GM23248 (cell line): ENCODE measurements at regions not wholly inside any gene's neighbourhood (a gene's known extent, or its start where the extent isn't known, plus 50 kb on each side); places are given as distances from the start of the nearest gene placed in this dataset.

Source experiments
- DNase-seq: peaks from one replicate; pipeline ENCODE4 v3.0.0-alpha.2; 2015
- H2AFZ ChIP-seq: fragments of 200-600 bp; sonication (generic); 2 replicates; pipeline ENCODE4 v1.6.1; 2016; ENCODE audit warnings: antibody characterized with exemption
- H3F3A ChIP-seq: fragments of 200-600 bp; sonication (generic); 2 replicates; pipeline ENCODE4 v1.6.1; 2016; ENCODE audit warnings: mild to moderate bottlenecking, antibody characterized with exemption, mixed run types; ENCODE audit not compliant: insufficient read depth
- H3K27ac ChIP-seq: fragments of 200-600 bp; sonication (generic); 2 replicates; pipeline ENCODE4 v1.5.1; 2016; ENCODE audit warnings: mild to moderate bottlenecking
- H3K27me3 ChIP-seq: fragments of 200-600 bp; sonication (generic); replicated peaks from 2 replicates; pipeline ENCODE4 v1.6.1; 2016; ENCODE audit warnings: mild to moderate bottlenecking; ENCODE audit not compliant: insufficient read depth
- H3K36me3 ChIP-seq: fragments of 200-600 bp; sonication (generic); 2 replicates; pipeline ENCODE4 v1.6.1; 2016; ENCODE audit warnings: low read depth, mild to moderate bottlenecking
- H3K4me1 ChIP-seq: fragments of 200-600 bp; sonication (generic); 2 replicates; pipeline ENCODE4 v1.6.1; 2016; ENCODE audit warnings: mild to moderate bottlenecking; ENCODE audit not compliant: insufficient read depth
- H3K4me2 ChIP-seq: fragments of 200-600 bp; sonication (generic); one replicate; pipeline ENCODE4 v1.6.1; 2016; ENCODE audit warnings: mild to moderate bottlenecking; ENCODE audit not compliant: unreplicated experiment
- H3K4me3 ChIP-seq: fragments of 200-600 bp; sonication (generic); 2 replicates; pipeline ENCODE4 v1.5.1; 2016; ENCODE audit warnings: mild to moderate bottlenecking
- H3K79me2 ChIP-seq: fragments of 200-600 bp; sonication (generic); 2 replicates; pipeline ENCODE4 v1.6.1; 2016; ENCODE audit warnings: mild to moderate bottlenecking; ENCODE audit not compliant: insufficient read depth
- H3K9ac ChIP-seq: fragments of 200-600 bp; sonication (generic); 2 replicates; pipeline ENCODE4 v1.6.1; 2016; ENCODE audit warnings: mild to moderate bottlenecking
- H3K9me2 ChIP-seq: fragments of 200-600 bp; sonication (generic); 2 replicates; pipeline ENCODE4 v1.6.1; 2016; ENCODE audit warnings: mixed run types, mild to moderate bottlenecking, moderate library complexity; ENCODE audit not compliant: insufficient read depth
- H3K9me3 ChIP-seq: fragments of 200-600 bp; sonication (generic); one replicate; pipeline ENCODE4 v1.6.1; 2017; ENCODE audit warnings: low read depth
- H4K20me1 ChIP-seq: fragments of 200-600 bp; sonication (generic); 2 replicates; pipeline ENCODE4 v1.6.0; 2016; ENCODE audit not compliant: insufficient read depth
- EZH2 ChIP-seq: fragments of 200-600 bp; sonication (generic); IDR thresholded peaks from 2 replicates; pipeline ENCODE4 v1.6.1; 2018; ENCODE audit warnings: antibody characterized with exemption, mild to moderate bottlenecking; ENCODE audit not compliant: insufficient read depth, poor library complexity, severe bottlenecking
- EZH2phosphoT487 ChIP-seq: fragments of 200-600 bp; sonication (generic); IDR thresholded peaks from 2 replicates; pipeline ENCODE4 v1.6.1; 2018; ENCODE audit warnings: antibody characterized with exemption, moderate library complexity, mild to moderate bottlenecking, low read depth; ENCODE audit not compliant: insufficient read depth
- WGBS, 2 experiments: methylation state at CpG; one replicate each; pipeline ENCODE4 v1.1.6; 2015 to 2017; ENCODE audit warnings: low lambda C conversion rate in 2 of 2, low coverage in 1 of 2; ENCODE audit errors: missing lambda C conversion rate in 2 of 2; 5-methylcytosine and 5-hydroxymethylcytosine counted together
- in situ Hi-C: fragments of 300-500 bp; cut with MboI; formaldehyde crosslinking; loops from 2 replicates; pipeline ENCODE4 v1.15.0; 2020

GRCh38 chrX:148159796-148160195, 178.7 kb downstream of the FMR1NB start:
- H3K36me3 ChIP-seq = no peaks in the 10 kb centered on the region
- TF ChIP-seq EZH2phosphoT487 (no peak), EZH2 (no peak)
- H3K9ac ChIP-seq = no peak overlapping the region
- H3K79me2 ChIP-seq = no peaks in the 10 kb centered on the region
- no peak overlapping the region for H3K27ac ChIP-seq
- in situ Hi-C loops = no loop called here
- no peaks in the 10 kb centered on the region for H3F3A ChIP-seq
- DNase-seq = no peak
- no peaks in the 10 kb centered on the region for H4K20me1 ChIP-seq
- no peaks in the 10 kb centered on the region for H3K9me3 ChIP-seq
- no peaks in the 10 kb centered on the region for H3K9me2 ChIP-seq
- H3K4me1 ChIP-seq = no peaks in the 10 kb centered on the region
- H3K4me2 ChIP-seq = no peak overlapping the region
- H3K4me3 ChIP-seq = no peak overlapping the region
- H2AFZ ChIP-seq = no peak overlapping the region
- H3K27me3 ChIP-seq = no peaks in the 10 kb centered on the region

- H3K9me2 ChIP-seq = no peaks in the 10 kb centered on the region
- no peak for DNase-seq
- H3K36me3 ChIP-seq = no peaks in the 10 kb centered on the region
- H3K27ac ChIP-seq = no peak overlapping the region
- no peak overlapping the region for H2AFZ ChIP-seq
- H4K20me1 ChIP-seq = no peaks in the 10 kb centered on the region
- H3K27me3 ChIP-seq = no peaks in the 10 kb centered on the region
- H3F3A ChIP-seq = no peaks in the 10 kb centered on the region
- no peak overlapping the region for H3K4me2 ChIP-seq
- no peak overlapping the region for H3K4me3 ChIP-seq
- no peak overlapping the region for H3K9ac ChIP-seq
- TF ChIP-seq EZH2 (no peak), EZH2phosphoT487 (no peak)
- H3K9me3 ChIP-seq = no peaks in the 10 kb centered on the region
- WGBS, 2 experiments = 3 to 5% methylated on average over 6 of the region's 6 CpGs
- no peaks in the 10 kb centered on the region for H3K4me1 ChIP-seq
- H3K79me2 ChIP-seq = no peaks in the 10 kb centered on the region
- in situ Hi-C loops = no loop called here
Observed at GRCh38 chrX:148161701-148162100, 180.6 kb downstream of the FMR1NB start.

DNA sequence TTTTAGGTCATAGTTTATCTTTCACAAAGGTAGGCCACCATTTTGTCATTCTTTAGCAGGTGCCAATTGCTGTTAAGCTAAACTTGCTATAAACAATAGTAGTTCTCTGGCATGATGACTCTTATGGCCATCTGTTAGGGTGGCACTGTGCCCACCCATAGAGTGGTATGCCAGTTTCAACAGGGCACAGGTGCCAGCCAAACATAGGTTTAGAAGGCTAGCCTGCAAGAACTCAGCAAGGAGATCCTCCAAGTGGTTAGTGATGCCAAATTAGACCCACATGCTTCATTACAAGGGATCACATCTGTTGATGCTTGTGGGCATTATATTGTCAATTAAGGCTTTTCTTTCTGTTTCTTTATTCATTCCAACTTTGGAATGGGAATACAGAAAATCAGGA, 204.5 kb downstream of the FMR1NB start:
- no peaks in the 10 kb centered on the region for H3K79me2 ChIP-seq
- no peaks in the 10 kb centered on the region for H3K4me1 ChIP-seq
- H3K36me3 ChIP-seq = no peaks in the 10 kb centered on the region
- H3K4me2 ChIP-seq = no peak overlapping the region
- no peaks in the 10 kb centered on the region for H3K27me3 ChIP-seq
- H3F3A ChIP-seq = no peaks in the 10 kb centered on the region
- no peak for DNase-seq
- in situ Hi-C loops = no loop called here
- H3K9me2 ChIP-seq = no peaks in the 10 kb centered on the region
- no peak overlapping the region for H3K27ac ChIP-seq
- H2AFZ ChIP-seq = no peak overlapping the region
- TF ChIP-seq EZH2 = no peak
- TF ChIP-seq EZH2phosphoT487 = no peak
- H4K20me1 ChIP-seq = no peaks in the 10 kb centered on the region
- H3K4me3 ChIP-seq = no peak overlapping the region
- no peaks in the 10 kb centered on the region for H3K9me3 ChIP-seq
- H3K9ac ChIP-seq = no peak overlapping the region

DNA sequence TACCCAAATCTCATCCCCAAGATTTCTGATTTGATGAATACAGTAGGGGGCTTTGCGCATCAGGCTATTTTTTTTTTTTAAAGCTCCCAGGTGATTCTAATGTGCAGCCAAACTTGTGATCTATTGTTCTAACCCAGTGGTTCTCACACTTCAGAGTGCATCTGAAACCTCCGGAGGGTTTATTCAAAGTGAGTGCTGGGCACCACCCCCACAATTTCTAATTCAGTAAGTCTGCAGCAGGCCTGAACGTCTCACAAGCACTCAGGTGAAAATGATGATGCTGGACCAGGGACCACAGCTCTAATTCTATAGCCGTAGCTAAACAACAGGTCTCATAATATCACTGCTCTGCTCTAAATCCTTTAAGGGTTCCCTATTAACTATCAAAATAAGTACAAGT, 211.4 kb downstream of the FMR1NB start:
- Histone ChIP-seq H4K20me1 (no peaks in the 10 kb centered on the region), H3K36me3 (no peaks in the 10 kb centered on the region), H3K9me2 (no peaks in the 10 kb centered on the region), H3F3A (no peaks in the 10 kb centered on the region), H3K4me3 (no peak overlapping the region), H3K9me3 (no peaks in the 10 kb centered on the region), H3K9ac (no peak overlapping the region), H2AFZ (no peak overlapping the region), H3K79me2 (no peaks in the 10 kb centered on the region), H3K4me1 (no peaks in the 10 kb centered on the region), H3K27ac (no peak overlapping the region), H3K4me2 (no peak overlapping the region), H3K27me3 (no peaks in the 10 kb centered on the region)
- in situ Hi-C loops = no loop called here
- 53 to 58% methylated on average over 4 of the region's 4 CpGs for WGBS, 2 experiments
- no peak for DNase-seq
- TF ChIP-seq EZH2phosphoT487 = no peak
- no peak for TF ChIP-seq EZH2

- H3K27ac ChIP-seq = no peak overlapping the region
- no peak overlapping the region for H3K4me2 ChIP-seq
- no peaks in the 10 kb centered on the region for H3K4me1 ChIP-seq
- H3K36me3 ChIP-seq = no peaks in the 10 kb centered on the region
- no peak overlapping the region for H3K4me3 ChIP-seq
- no peak for TF ChIP-seq EZH2phosphoT487
- no peak for TF ChIP-seq EZH2
- no peaks in the 10 kb centered on the region for H4K20me1 ChIP-seq
- H2AFZ ChIP-seq = no peak overlapping the region
- in situ Hi-C loops = no loop called here
- no peak for DNase-seq
- no peaks in the 10 kb centered on the region for H3K79me2 ChIP-seq
- H3K9ac ChIP-seq = no peak overlapping the region
- no peaks in the 10 kb centered on the region for H3K9me3 ChIP-seq
- H3F3A ChIP-seq = no peaks in the 10 kb centered on the region
- H3K27me3 ChIP-seq = no peaks in the 10 kb centered on the region
- H3K9me2 ChIP-seq = no peaks in the 10 kb centered on the region
Observed at GRCh38 chrX:148193759-148194158, 212.6 kb downstream of the FMR1NB start.
